DOHH2 (cell line): ENCODE measurements at regions not wholly inside any gene's neighbourhood (a gene's known extent, or its start where the extent isn't known, plus 50 kb on each side); places are given as distances from the start of the nearest gene placed in this dataset.

ENCODE experiments used
- CTCF ChIP-seq: fragments of 200-600 bp; sonication (generic); IDR thresholded peaks from one replicate; pipeline ENCODE4 v1.5.1; 2014; ENCODE audit warnings: antibody characterized with exemption, mild to moderate bottlenecking, low read depth, low read length; ENCODE audit not compliant: poor library complexity, severe bottlenecking
- EZH2phosphoT487 ChIP-seq: fragments of 200-600 bp; sonication (generic); IDR thresholded peaks from 2 replicates; pipeline ENCODE4 v1.6.1; 2017; ENCODE audit warnings: borderline replicate concordance, mild to moderate bottlenecking, antibody characterized with exemption, low read length, moderate library complexity, mixed read lengths

- TF ChIP-seq CTCF, result no peak
- TF ChIP-seq EZH2phosphoT487, result no peak
These were observed 607.3 kb downstream of the STK39 start for GRCh38 chr2:167640096-167640495.
